ENCODE measurements at regions not wholly inside any gene's neighbourhood (a gene's known extent, or its start where the extent isn't known, plus 50 kb on each side); places are given as distances from the start of the nearest gene placed in this dataset.

- no peak for DNase-seq (ENCODE audit: low read depth in 1 of 2, low spot score in 2 of 2)
- Histone ChIP-seq H3K9ac (replicated peaks in 1 of 4; ENCODE audit: extremely low read depth in 1 of 4, low read depth in 3 of 4, low read length in 3 of 4) (no peak overlapping the region), H2BK15ac (ENCODE audit: low read length) (no peak overlapping the region), H3K27me3 (replicated peaks in 1 of 4; ENCODE audit: control insufficient read depth in 3 of 4, extremely low read depth in 1 of 4, insufficient read depth in 3 of 4, low read length in 3 of 4) (no peaks in the 10 kb centered on the region), H3K4me2 (ENCODE audit: insufficient read depth in 1 of 2, low read depth in 2 of 2, low read length in 2 of 2) (no peak overlapping the region), H2AK5ac (ENCODE audit: low read depth, low read length) (no peak overlapping the region), H4K8ac (ENCODE audit: extremely low read depth, insufficient read depth, low read length) (no peak overlapping the region), H3K36me3 (ENCODE audit: control insufficient read depth in 2 of 4, insufficient read depth in 4 of 4, low read length in 3 of 4) (no peaks in the 10 kb centered on the region), H3K27ac (ENCODE audit: low read depth, low read length) (no peak overlapping the region), H3K18ac (ENCODE audit: extremely low read depth, low read length) (no peak overlapping the region), H2AFZ (ENCODE audit: low read length) (no peak overlapping the region), H4K20me1 (replicated peaks in 1 of 2; ENCODE audit: control insufficient read depth in 1 of 2, insufficient read depth in 2 of 2, low read length in 2 of 2) (no peaks in the 10 kb centered on the region), H4K5ac (ENCODE audit: insufficient read length, low read depth, low read length) (no peak overlapping the region), H3K4ac (replicated peaks; ENCODE audit: insufficient read length, low read depth, low read length) (no peak overlapping the region), H2BK12ac (ENCODE audit: low read depth, low read length) (no peak overlapping the region), H3K4me1 (replicated peaks in 1 of 4; ENCODE audit: control insufficient read depth in 3 of 4, insufficient read depth in 4 of 4, low read length in 3 of 4) (no peaks in the 10 kb centered on the region), H3K56ac (replicated peaks; ENCODE audit: insufficient read length, low read depth, low read length) (no peak overlapping the region), H3K14ac (ENCODE audit: insufficient read length) (no peak overlapping the region), H4K91ac (replicated peaks; ENCODE audit: insufficient read length, low read length) (no peak overlapping the region), H3K79me1 (ENCODE audit: low read depth, low read length) (no peaks in the 10 kb centered on the region), H3K23me2 (ENCODE audit: low read depth, low read length) (no peaks in the 10 kb centered on the region), H2BK20ac (ENCODE audit: low read length) (no peak overlapping the region), H3K9me3 (ENCODE audit: insufficient read depth in 2 of 2, low read depth in 1 of 2, low read length in 1 of 2) (no peaks in the 10 kb centered on the region; a peak in 1 of 4 replicates), H3K23ac (ENCODE audit: insufficient read length) (no peak overlapping the region), H2BK120ac (replicated peaks; ENCODE audit: low read depth, low read length) (no peak overlapping the region), H2BK5ac (ENCODE audit: low read depth, low read length) (no peak overlapping the region), H3K4me3 (ENCODE audit: extremely low read depth in 1 of 4, insufficient read depth in 2 of 4, low read depth in 3 of 4, low read length in 4 of 4) (no peak overlapping the region), H3K79me2 (ENCODE audit: control insufficient read depth in 1 of 2, insufficient read depth in 2 of 2, low read length in 2 of 2) (no peaks in the 10 kb centered on the region)
- POLR2A ChIA-PET (ENCODE audit: partially characterized antibody): no interaction called here
- 83% methylated on average over 3 of the region's 3 CpGs; no CpG with 5 or more reads in 1 of the 2 experiments for WGBS, 2 experiments (ENCODE audit: extremely low coverage in 1 of 2, insufficient coverage in 1 of 2, insufficient read length in 1 of 2, insufficient replicate concordance in 2 of 2, low coverage in 1 of 2, low lambda C conversion rate in 2 of 2, missing lambda C conversion rate in 1 of 2)
- CTCF ChIA-PET (ENCODE audit: partially characterized antibody): no interaction called here
- peak; percentile 32 for FAIRE-seq
- TF ChIP-seq, protein P1, sequence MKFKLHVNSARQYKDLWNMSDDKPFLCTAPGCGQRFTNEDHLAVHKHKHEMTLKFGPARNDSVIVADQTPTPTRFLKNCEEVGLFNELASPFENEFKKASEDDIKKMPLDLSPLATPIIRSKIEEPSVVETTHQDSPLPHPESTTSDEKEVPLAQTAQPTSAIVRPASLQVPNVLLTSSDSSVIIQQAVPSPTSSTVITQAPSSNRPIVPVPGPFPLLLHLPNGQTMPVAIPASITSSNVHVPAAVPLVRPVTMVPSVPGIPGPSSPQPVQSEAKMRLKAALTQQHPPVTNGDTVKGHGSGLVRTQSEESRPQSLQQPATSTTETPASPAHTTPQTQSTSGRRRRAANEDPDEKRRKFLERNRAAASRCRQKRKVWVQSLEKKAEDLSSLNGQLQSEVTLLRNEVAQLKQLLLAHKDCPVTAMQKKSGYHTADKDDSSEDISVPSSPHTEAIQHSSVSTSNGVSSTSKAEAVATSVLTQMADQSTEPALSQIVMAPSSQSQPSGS (IDR thresholded peaks at IDR 0.05; ENCODE audit: low read length): no peak
- TF ChIP-seq BCL11A (IDR thresholded peaks at IDR 0.05; ENCODE audit: low read depth in 2 of 2, low read length in 2 of 2) (no peak), POLR2AphosphoS5 (IDR thresholded peaks at IDR 0.05; ENCODE audit: low read depth, low read length) (no peak), SIRT6 (IDR thresholded peaks at IDR 0.05; ENCODE audit: low read length) (no peak), RBBP5 (IDR thresholded peaks at IDR 0.05; ENCODE audit: borderline replicate concordance, low read depth, low read length) (no peak), CTCF (IDR thresholded peaks at IDR 0.05; ENCODE audit: control extremely low read depth in 1 of 3, insufficient read depth in 1 of 3, low read depth in 1 of 3, low read length in 3 of 3) (no peak), BACH1 (IDR thresholded peaks at IDR 0.05; ENCODE audit: low read length) (no peak), ASH2L (IDR thresholded peaks at IDR 0.05; ENCODE audit: low read length) (no peak)
- TF ChIP-seq, protein P2, sequence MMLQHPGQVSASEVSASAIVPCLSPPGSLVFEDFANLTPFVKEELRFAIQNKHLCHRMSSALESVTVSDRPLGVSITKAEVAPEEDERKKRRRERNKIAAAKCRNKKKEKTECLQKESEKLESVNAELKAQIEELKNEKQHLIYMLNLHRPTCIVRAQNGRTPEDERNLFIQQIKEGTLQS (IDR thresholded peaks at IDR 0.05; ENCODE audit: insufficient read depth, low read depth, low read length): no peak
These were observed 216.1 kb upstream of the THUMPD2 start for GRCh38 chr2:39995005-39995737.

All from H1 (cell line).